ENCODE measurements at regions not wholly inside any gene's neighbourhood (a gene's known extent, or its start where the extent isn't known, plus 50 kb on each side); places are given as distances from the start of the nearest gene placed in this dataset.

DNA sequence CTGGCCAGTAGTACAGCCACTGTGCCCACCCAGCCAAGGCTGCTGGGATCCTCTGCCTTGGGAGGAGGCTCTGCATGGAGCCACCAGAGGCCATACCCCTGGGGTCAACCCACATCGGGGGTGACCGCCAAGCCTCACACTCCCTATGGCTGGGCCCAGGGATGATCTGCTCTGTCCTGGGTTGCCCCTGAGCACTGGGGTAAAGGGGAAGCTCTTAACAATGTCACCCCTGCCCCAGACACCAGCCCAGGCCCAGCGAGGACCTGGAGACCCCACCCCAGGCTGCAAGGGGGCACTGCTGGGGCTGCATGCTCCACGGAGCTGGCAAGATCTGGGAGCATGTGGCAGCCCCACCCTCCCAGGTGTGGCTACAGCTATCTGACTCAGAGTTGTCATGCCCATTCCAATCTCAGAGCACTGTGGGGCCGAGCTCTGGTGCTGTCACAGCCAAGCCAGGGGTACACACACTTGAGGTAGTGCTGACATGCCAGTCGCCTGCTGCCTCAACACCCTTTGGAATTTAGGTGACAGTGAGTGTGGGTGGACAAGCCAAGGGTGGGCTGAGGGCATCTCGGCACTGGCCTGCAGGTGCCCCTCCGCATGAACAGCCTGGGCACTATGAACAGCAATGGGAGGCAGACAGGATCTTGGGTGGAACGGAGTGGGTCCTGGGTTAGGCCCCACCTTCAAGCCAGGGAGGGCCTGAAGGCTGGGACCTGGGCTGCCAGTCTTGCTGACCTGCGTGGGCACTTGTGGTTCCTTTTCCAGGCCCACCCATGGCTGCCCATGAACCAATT, 427.7 kb downstream of the LRRIQ3 start:
- ChIA-PET POLR2A (no interaction called here), CTCF (no interaction called here)
- H3K4me2 ChIP-seq: no peak overlapping the region
- WGBS (ENCODE audit: missing lambda C conversion rate): no CpG with 5 or more reads among the region's 10 CpGs
- no peak overlapping the region for H3K4me3 ChIP-seq
- no peak for TF ChIP-seq POLR2AphosphoS2 (conservative IDR thresholded peaks at IDR 0.05; ENCODE audit: low read length)
- TF ChIP-seq, protein P1, sequence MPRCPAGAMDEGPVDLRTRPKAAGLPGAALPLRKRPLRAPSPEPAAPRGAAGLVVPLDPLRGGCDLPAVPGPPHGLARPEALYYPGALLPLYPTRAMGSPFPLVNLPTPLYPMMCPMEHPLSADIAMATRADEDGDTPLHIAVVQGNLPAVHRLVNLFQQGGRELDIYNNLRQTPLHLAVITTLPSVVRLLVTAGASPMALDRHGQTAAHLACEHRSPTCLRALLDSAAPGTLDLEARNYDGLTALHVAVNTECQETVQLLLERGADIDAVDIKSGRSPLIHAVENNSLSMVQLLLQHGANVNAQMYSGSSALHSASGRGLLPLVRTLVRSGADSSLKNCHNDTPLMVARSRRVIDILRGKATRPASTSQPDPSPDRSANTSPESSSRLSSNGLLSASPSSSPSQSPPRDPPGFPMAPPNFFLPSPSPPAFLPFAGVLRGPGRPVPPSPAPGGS (IDR thresholded peaks at IDR 0.05): no peak
- TF ChIP-seq TFCP2L1 (CRISPR knock-in tag; IDR thresholded peaks at IDR 0.05): no peak
- no peak for TF ChIP-seq CHD2 (IDR thresholded peaks at IDR 0.05; ENCODE audit: low read length, partially characterized antibody)
- no peak for TF ChIP-seq HOXB13 (CRISPR knock-in tag; IDR thresholded peaks at IDR 0.05; ENCODE audit: low read depth)
- TF ChIP-seq HDAC2 (IDR thresholded peaks at IDR 0.05): no peak
- TF ChIP-seq RNF2 (IDR thresholded peaks at IDR 0.05; ENCODE audit: borderline replicate concordance, low read depth): no peak
- TF ChIP-seq NPAS2 (CRISPR knock-in tag; IDR thresholded peaks at IDR 0.05; ENCODE audit: borderline replicate concordance): no peak
- TF ChIP-seq, protein P2, sequence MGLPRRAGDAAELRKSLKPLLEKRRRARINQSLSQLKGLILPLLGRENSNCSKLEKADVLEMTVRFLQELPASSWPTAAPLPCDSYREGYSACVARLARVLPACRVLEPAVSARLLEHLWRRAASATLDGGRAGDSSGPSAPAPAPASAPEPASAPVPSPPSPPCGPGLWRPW (IDR thresholded peaks at IDR 0.05): no peak
- TF ChIP-seq SMC3 (IDR thresholded peaks at IDR 0.05): no peak
- TF ChIP-seq JUN (IDR thresholded peaks at IDR 0.05): no peak
- no peak for TF ChIP-seq FOSL2 (IDR thresholded peaks at IDR 0.05)
- no peak for TF ChIP-seq FOSL2 (CRISPR knock-in tag; IDR thresholded peaks at IDR 0.05)
- no peaks in the 10 kb centered on the region for H3K4me1 ChIP-seq
- no peak for FAIRE-seq
- H3K9me3 ChIP-seq: no peaks in the 10 kb centered on the region
- no peak overlapping the region for H3K27ac ChIP-seq
- no peak for DNase-seq (ENCODE audit: low read depth in 1 of 2, low spot score in 1 of 2)
- no peak for ATAC-seq

DNA sequence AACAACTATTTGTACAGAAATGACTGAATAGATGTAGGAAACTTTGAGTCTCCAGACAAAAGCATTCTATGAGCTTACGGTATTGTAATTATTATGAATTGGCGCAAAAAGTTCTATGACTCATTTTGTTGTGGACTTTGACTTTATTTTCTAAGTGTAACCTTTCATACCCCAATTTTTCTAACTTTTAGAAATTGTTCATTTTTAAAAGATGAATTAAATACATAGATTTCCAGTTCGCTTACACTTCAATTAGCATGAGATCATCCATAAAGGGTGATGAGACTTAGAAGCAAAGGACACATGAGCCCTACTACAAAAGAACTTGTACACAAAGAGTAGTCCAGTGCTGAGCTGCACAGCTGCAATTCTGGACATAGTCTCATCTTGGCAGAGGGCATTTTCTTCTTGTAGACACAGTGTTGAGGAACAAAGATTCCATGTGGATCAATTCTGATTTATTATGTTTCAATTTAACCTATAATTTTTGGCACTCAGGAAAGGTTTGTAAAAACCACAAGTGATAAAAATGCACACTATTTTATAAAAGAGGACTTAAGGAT, 431.1 kb downstream of the LRRIQ3 start:
- no peak for ATAC-seq
- DNase-seq (ENCODE audit: low read depth in 1 of 2, low spot score in 1 of 2): no peak
- POLR2A ChIA-PET: no interaction called here
- TF ChIP-seq, protein P3, sequence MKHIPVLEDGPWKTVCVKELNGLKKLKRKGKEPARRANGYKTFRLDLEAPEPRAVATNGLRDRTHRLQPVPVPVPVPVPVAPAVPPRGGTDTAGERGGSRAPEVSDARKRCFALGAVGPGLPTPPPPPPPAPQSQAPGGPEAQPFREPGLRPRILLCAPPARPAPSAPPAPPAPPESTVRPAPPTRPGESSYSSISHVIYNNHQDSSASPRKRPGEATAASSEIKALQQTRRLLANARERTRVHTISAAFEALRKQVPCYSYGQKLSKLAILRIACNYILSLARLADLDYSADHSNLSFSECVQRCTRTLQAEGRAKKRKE (CRISPR knock-in tag; IDR thresholded peaks at IDR 0.05; ENCODE audit: low read depth): no peak
- TF ChIP-seq JUN (IDR thresholded peaks at IDR 0.05) (no peak), NFE2L2 (conservative IDR thresholded peaks at IDR 0.05; ENCODE audit: low read length) (no peak), RARB (CRISPR knock-in tag; IDR thresholded peaks at IDR 0.05) (no peak), POLR2A (IDR thresholded peaks at IDR 0.05; ENCODE audit: low read length) (no peak), HOXB5 (CRISPR knock-in tag; IDR thresholded peaks at IDR 0.05) (no peak), SREBF2 (IDR thresholded peaks at IDR 0.05) (no peak), CBX2 (IDR thresholded peaks at IDR 0.05; ENCODE audit: borderline replicate concordance, low read depth) (no peak), MAFK (IDR thresholded peaks at IDR 0.05; ENCODE audit: partially characterized antibody) (no peak), RAD21 (conservative IDR thresholded peaks at IDR 0.05 in 1 of 2, IDR thresholded peaks at IDR 0.05 in 1 of 2) (no peak), RFX5 (IDR thresholded peaks at IDR 0.05) (no peak), ZSCAN20 (CRISPR knock-in tag; IDR thresholded peaks at IDR 0.05) (no peak), HOXB13 (CRISPR knock-in tag; IDR thresholded peaks at IDR 0.05; ENCODE audit: low read depth) (no peak), ZC3H11A (IDR thresholded peaks at IDR 0.05) (no peak)
- TF ChIP-seq, protein P1 (IDR thresholded peaks at IDR 0.05): no peak
- CTCF ChIA-PET: no interaction called here
- H3K4me3 ChIP-seq: no peak overlapping the region
- H3K9me3 ChIP-seq: no peaks in the 10 kb centered on the region
- no peak for FAIRE-seq
- H3K4me1 ChIP-seq: no peaks in the 10 kb centered on the region
- no peak overlapping the region for H3K27ac ChIP-seq
- WGBS (ENCODE audit: missing lambda C conversion rate): 63% methylated on average over 3 of the region's 3 CpGs
- no peak overlapping the region for H3K4me2 ChIP-seq
